GM12878 (cell line): ENCODE measurements at regions not wholly inside any gene's neighbourhood (a gene's known extent, or its start where the extent isn't known, plus 50 kb on each side); places are given as distances from the start of the nearest gene placed in this dataset.

Source experiments
- ATAC-seq: fragments of 200-7000 bp; cut with Tn5 transposase; 3 replicates; pipeline ENCODE4 v1.9.1; 2020; ENCODE audit warnings: mild to moderate bottlenecking, moderate library complexity
- BruUV-seq: library from RNA; stranded (reverse); fragments of 400-500 nt; replicated peaks from 2 replicates; lab custom pipeline; 2021; lab: Mats Ljungman, UMichigan
- CTCF ChIA-PET: fragments of 300-600 bp; sonication (Branson Sonifier 250); formaldehyde crosslinking; extraction: SDS; loops from one replicate; lab custom pipeline; 2021; ENCODE audit warnings: inconsistent platforms; lab: Yijun Ruan, JAX
- POLR2A ChIA-PET: fragments of 350-600 bp; formaldehyde crosslinking; extraction: SDS; loops from one replicate; lab custom pipeline; 2021; ENCODE audit warnings: inconsistent platforms; lab: Charles Lee
- RAD21 ChIA-PET: fragments of 300-600 bp; sonication (Branson Sonifier 250); formaldehyde crosslinking; loops from one replicate; lab custom pipeline; 2023; ENCODE audit warnings: antibody characterized with exemption; ENCODE audit not compliant: unreplicated experiment; lab: Charles Lee
- SMC1A ChIA-PET: fragments of 300-600 bp; sonication (Branson Sonifier 250); formaldehyde crosslinking; loops from one replicate; lab custom pipeline; 2023; ENCODE audit not compliant: unreplicated experiment, uncharacterized antibody; lab: Charles Lee
- DNase-seq: peaks from one replicate; pipeline ENCODE4 v3.0.0-alpha.2; 2011; ENCODE audit warnings: low read depth, low spot score
- FAIRE-seq: peaks from 3 replicates; lab custom pipeline; 2011; peaks lifted over from hg19 to GRCh38; lab: Jason Lieb, UNC
- H2AFZ ChIP-seq: 2 replicates; pipeline ENCODE4 v1.6.0; 2011; ENCODE audit warnings: low read depth, low read length, control low read depth; ENCODE audit not compliant: control insufficient read depth
- H3K27ac ChIP-seq: 2 replicates; pipeline ENCODE4 v1.5.1; 2011; ENCODE audit warnings: control low read depth; ENCODE audit not compliant: control insufficient read depth, insufficient read depth
- H3K27me3 ChIP-seq, 2 experiments: replicated peaks in 1 of 2; 2 replicates each; pipeline versions ENCODE4 v1.6.0 to v1.6.1; 2011; ENCODE audit warnings: low read length in 1 of 2; ENCODE audit not compliant: control insufficient read depth in 2 of 2, insufficient read depth in 2 of 2
- H3K36me3 ChIP-seq, 2 experiments: 2 replicates each; pipeline ENCODE4 v1.5.1; 2011; ENCODE audit warnings: low read length in 1 of 2; ENCODE audit not compliant: control insufficient read depth in 2 of 2, insufficient read depth in 2 of 2
- H3K4me1 ChIP-seq: 2 replicates; pipeline ENCODE4 v1.6.1; 2011; ENCODE audit warnings: mild to moderate bottlenecking, low read length, moderate library complexity, mixed read lengths; ENCODE audit not compliant: control insufficient read depth, insufficient read depth
- H3K4me2 ChIP-seq: 2 replicates; pipeline ENCODE4 v1.6.0; 2011; ENCODE audit warnings: control low read depth; ENCODE audit not compliant: control insufficient read depth, insufficient read depth
- H3K4me3 ChIP-seq: fragments of 200-600 bp; sonication (generic); 2 replicates; pipeline ENCODE4 v1.5.1; 2016
- H3K79me2 ChIP-seq: 2 replicates; pipeline ENCODE4 v1.6.0; 2011; ENCODE audit warnings: low read length; ENCODE audit not compliant: control insufficient read depth, insufficient read depth
- H3K9ac ChIP-seq: 2 replicates; pipeline ENCODE4 v1.8.0; 2011; ENCODE audit warnings: low read length, control low read depth, mixed read lengths; ENCODE audit not compliant: control insufficient read depth, insufficient read depth
- H3K9me3 ChIP-seq: replicated peaks from 3 replicates; pipeline ENCODE4 v1.5.1; 2011; ENCODE audit warnings: mild to moderate bottlenecking, low read length; ENCODE audit not compliant: control insufficient read depth, insufficient read depth
- H4K20me1 ChIP-seq: 2 replicates; pipeline ENCODE4 v1.6.0; 2011; ENCODE audit not compliant: control insufficient read depth, insufficient read depth
- ATF7 ChIP-seq: fragments of 450-650 bp; IDR thresholded peaks from 2 replicates; pipeline ENCODE4 v1.6.1; 2016; ENCODE audit warnings: low read depth, mild to moderate bottlenecking
- CHD2 ChIP-seq: IDR thresholded peaks from 2 replicates; pipeline ENCODE4 v1.6.1; 2011; ENCODE audit warnings: low read depth, low read length, improper control_type of control experiment, borderline replicate concordance
- FOXK2 ChIP-seq: fragments of 450-650 bp; IDR thresholded peaks from 2 replicates; pipeline ENCODE4 v1.6.1; 2017; ENCODE audit warnings: mild to moderate bottlenecking, moderate library complexity
- GABPA ChIP-seq: IDR thresholded peaks from 2 replicates; pipeline ENCODE4 v1.6.1; 2014; ENCODE audit warnings: antibody characterized with exemption, low read depth, mild to moderate bottlenecking, inconsistent platforms
- IRF4 ChIP-seq: IDR thresholded peaks from 2 replicates; pipeline ENCODE4 v1.6.1; 2011; ENCODE audit warnings: low read depth, low read length
- IRF5 ChIP-seq: fragments of 450-650 bp; IDR thresholded peaks from 2 replicates; pipeline ENCODE4 v1.6.1; 2017; ENCODE audit warnings: borderline replicate concordance
- JUND ChIP-seq: IDR thresholded peaks from 2 replicates; pipeline ENCODE4 v1.6.1; 2012; ENCODE audit warnings: low read depth, mild to moderate bottlenecking, low read length, improper control_type of control experiment, moderate library complexity
- SIN3A ChIP-seq: IDR thresholded peaks from 2 replicates; pipeline ENCODE4 v1.6.1; 2012; ENCODE audit warnings: low read depth, low read length, improper control_type of control experiment
- SKIL ChIP-seq: fragments of 450-650 bp; IDR thresholded peaks from 2 replicates; pipeline ENCODE4 v1.6.1; 2017; ENCODE audit warnings: mild to moderate bottlenecking, low read depth, inconsistent platforms; ENCODE audit not compliant: poor library complexity, severe bottlenecking
- ZBTB33 ChIP-seq: fragments of 450-650 bp; IDR thresholded peaks from 2 replicates; pipeline ENCODE4 v1.6.1; 2017; ENCODE audit warnings: mild to moderate bottlenecking
- ZBTB40 ChIP-seq: fragments of 450-650 bp; IDR thresholded peaks from 2 replicates; pipeline ENCODE4 v1.6.1; 2016; ENCODE audit warnings: mild to moderate bottlenecking, moderate library complexity, borderline replicate concordance
- WGBS: methylation state at CpG from one replicate; pipeline ENCODE4 v1.1.6; 2016; ENCODE audit warnings: low lambda C conversion rate; ENCODE audit not compliant: insufficient replicate concordance, insufficient coverage; ENCODE audit errors: missing lambda C conversion rate; 5-methylcytosine and 5-hydroxymethylcytosine counted together
- in situ Hi-C: fragments of 300-500 bp; cut with MboI; formaldehyde crosslinking; loops from 9 replicates; pipeline ENCODE4 v1.14.3; 2018; ENCODE audit warnings: mixed read lengths
- intact Hi-C: fragments of 100-400 bp; cut with micrococcal nuclease; formaldehyde crosslinking; loops from one replicate; pipeline ENCODE4 v1.14.2; 2022; ENCODE audit not compliant: unreplicated experiment
- TF ChIP-seq, protein P1 (sequence below): fragments of 150-350 bp; IDR thresholded peaks from 2 replicates; pipeline ENCODE4 v1.6.1; 2014; ENCODE audit warnings: mild to moderate bottlenecking, low read depth, low read length

- CTCF ChIA-PET: interaction anchor here (0.7 to 1.9 kb wide), 2 partner anchors 9 to 91 kb away, joined by 4 to 7 read pairs; no protein-coding TSS in a partner anchor
- no peaks in the 10 kb centered on the region for H3K27me3 ChIP-seq
- in situ Hi-C loops (no loop called here), intact Hi-C loops (no loop called here)
- no peak for FAIRE-seq
- 36% methylated on average over 6 of the region's 6 CpGs for WGBS
- POLR2A ChIA-PET: no interaction called here
- RAD21 ChIA-PET: no interaction called here
- TF ChIP-seq, protein P1, sequence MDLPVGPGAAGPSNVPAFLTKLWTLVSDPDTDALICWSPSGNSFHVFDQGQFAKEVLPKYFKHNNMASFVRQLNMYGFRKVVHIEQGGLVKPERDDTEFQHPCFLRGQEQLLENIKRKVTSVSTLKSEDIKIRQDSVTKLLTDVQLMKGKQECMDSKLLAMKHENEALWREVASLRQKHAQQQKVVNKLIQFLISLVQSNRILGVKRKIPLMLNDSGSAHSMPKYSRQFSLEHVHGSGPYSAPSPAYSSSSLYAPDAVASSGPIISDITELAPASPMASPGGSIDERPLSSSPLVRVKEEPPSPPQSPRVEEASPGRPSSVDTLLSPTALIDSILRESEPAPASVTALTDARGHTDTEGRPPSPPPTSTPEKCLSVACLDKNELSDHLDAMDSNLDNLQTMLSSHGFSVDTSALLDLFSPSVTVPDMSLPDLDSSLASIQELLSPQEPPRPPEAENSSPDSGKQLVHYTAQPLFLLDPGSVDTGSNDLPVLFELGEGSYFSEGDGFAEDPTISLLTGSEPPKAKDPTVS: no peak
- no peak for TF ChIP-seq GABPA
- no peak for TF ChIP-seq SKIL
- no peak for TF ChIP-seq JUND
- no peak for TF ChIP-seq ATF7
- no peak for TF ChIP-seq CHD2
- TF ChIP-seq FOXK2: no peak
- TF ChIP-seq IRF4: no peak
- no peak for TF ChIP-seq SIN3A
- no peak for TF ChIP-seq ZBTB40
- TF ChIP-seq IRF5: no peak
- TF ChIP-seq ZBTB33: no peak
- TF ChIP-seq, all 136 proteins: peak for 0
- no TSS peak for BruUV-seq
- Histone ChIP-seq H4K20me1 (no peaks in the 10 kb centered on the region), H3K4me3 (no peak overlapping the region), H3K79me2 (no peaks in the 10 kb centered on the region), H3K4me1 (no peaks in the 10 kb centered on the region), H3K9me3 (no peaks in the 10 kb centered on the region), H2AFZ (no peak overlapping the region), H3K36me3 (no peaks in the 10 kb centered on the region), H3K4me2 (no peak overlapping the region), H3K27ac (no peak overlapping the region), H3K9ac (no peak overlapping the region)
- SMC1A ChIA-PET: no interaction called here
- DNase-seq: no peak
- no peak for ATAC-seq
Measured at GRCh38 chr21:24046829-24047443, 1560.3 kb downstream of the MRPL39 start.
